Effector memory CD8-positive, alpha-beta T cell (primary cell): ENCODE measurements at regions not wholly inside any gene's neighbourhood (a gene's known extent, or its start where the extent isn't known, plus 50 kb on each side); places are given as distances from the start of the nearest gene placed in this dataset.

Experiments used
- ATAC-seq: fragments of 150-1000 bp; cut with Tn5 transposase; replicated peaks from 2 replicates; pipeline ENCODE4 v1.10.0; 2021; ENCODE audit warnings: mild to moderate bottlenecking, moderate library complexity
- DNase-seq, 3 experiments: peaks; one replicate each; pipeline ENCODE4 v3.0.0; 2021
- H3K27ac Mint-ChIP-seq, 2 donors: one replicate each; pipeline ENCODE4 v1.8.0; 2022; ENCODE audit warnings: mild to moderate bottlenecking in 2 of 2, mixed read lengths in 2 of 2, moderate library complexity in 2 of 2
- H3K27me3 Mint-ChIP-seq, 2 donors: one replicate each; pipeline ENCODE4 v1.8.0; 2022; ENCODE audit warnings: mixed read lengths in 2 of 2
- H3K36me3 Mint-ChIP-seq: one replicate; pipeline ENCODE4 v1.8.0; 2022; ENCODE audit warnings: mild to moderate bottlenecking, moderate library complexity, mixed read lengths; ENCODE audit not compliant: insufficient read depth
- H3K4me1 Mint-ChIP-seq, 2 donors: one replicate each; pipeline ENCODE4 v1.8.0; 2022; ENCODE audit warnings: low read depth in 2 of 2, mixed read lengths in 2 of 2
- H3K4me3 Mint-ChIP-seq, 2 donors: one replicate each; pipeline ENCODE4 v1.8.0; 2022; ENCODE audit warnings: mild to moderate bottlenecking in 2 of 2, mixed read lengths in 2 of 2, moderate library complexity in 2 of 2
- H3K9me3 Mint-ChIP-seq, 2 donors: one replicate each; pipeline ENCODE4 v1.8.0; 2022; ENCODE audit warnings: mixed read lengths in 2 of 2

GRCh38 chr13:31945202-31945961 is 86.2 kb upstream of the FRY start:
- no peak overlapping the region for H3K4me3 Mint-ChIP-seq
- no peaks in the 10 kb centered on the region for H3K9me3 Mint-ChIP-seq
- no peak overlapping the region for H3K27ac Mint-ChIP-seq
- ATAC-seq (no peak), DNase-seq (no peak)
- H3K36me3 Mint-ChIP-seq: peaks cover 3% of the 10 kb centered on the region
- H3K4me1 Mint-ChIP-seq: no peaks in the 10 kb centered on the region
- peaks cover 0 to 4% of the 10 kb centered on the region in 2 donors for H3K27me3 Mint-ChIP-seq

GRCh38 chr13:31946091-31946770 is 85.3 kb upstream of the FRY start:
- Mint-ChIP-seq H3K9me3 (no peaks in the 10 kb centered on the region), H3K36me3 (peaks cover 3% of the 10 kb centered on the region), H3K4me1 (peaks cover 4 to 5% of the 10 kb centered on the region in 2 donors), H3K27me3 (peaks cover 0 to under 1% of the 10 kb centered on the region in 2 donors), H3K4me3 (no peak overlapping the region), H3K27ac (no peak overlapping the region)
- no peak for ATAC-seq
- DNase-seq: no peak

- no peak for ATAC-seq
- no peaks in the 10 kb centered on the region for H3K9me3 Mint-ChIP-seq
- H3K4me1 Mint-ChIP-seq: peaks cover 4 to 8% of the 10 kb centered on the region in 2 donors
- H3K27ac Mint-ChIP-seq: no peak overlapping the region
- H3K4me3 Mint-ChIP-seq: no peak overlapping the region
- DNase-seq: no peak
- no peaks in the 10 kb centered on the region for H3K27me3 Mint-ChIP-seq
- H3K36me3 Mint-ChIP-seq: peaks cover 3% of the 10 kb centered on the region
These were observed 84.5 kb upstream of the FRY start for GRCh38 chr13:31947105-31947504.

- Mint-ChIP-seq H3K27me3 (no peaks in the 10 kb centered on the region), H3K27ac (no peak overlapping the region)
These were observed 84.1 kb upstream of the FRY start for GRCh38 chr13:31947506-31947905.

GRCh38 chr13:31949486-31949885 is 82.1 kb upstream of the FRY start:
- no peak for ATAC-seq
- Mint-ChIP-seq H3K36me3 (peaks cover 3% of the 10 kb centered on the region), H3K4me1 (peaks cover 4 to 8% of the 10 kb centered on the region in 2 donors), H3K4me3 (no peak overlapping the region), H3K27me3 (no peaks in the 10 kb centered on the region), H3K9me3 (no peaks in the 10 kb centered on the region), H3K27ac (no peak overlapping the region)
- DNase-seq: no peak

More at GRCh38 chr13:31947506-31947905, 84.1 kb upstream of the FRY start:
- Mint-ChIP-seq H3K36me3 (peaks cover 3% of the 10 kb centered on the region), H3K9me3 (no peaks in the 10 kb centered on the region), H3K4me1 (peaks cover 4 to 8% of the 10 kb centered on the region in 2 donors), H3K4me3 (no peak overlapping the region)
- DNase-seq (no peak), ATAC-seq (no peak)

GRCh38 chr13:31950111-31950815 is 81.3 kb upstream of the FRY start:
- peaks cover 4 to 8% of the 10 kb centered on the region in 2 donors for H3K4me1 Mint-ChIP-seq
- H3K4me3 Mint-ChIP-seq: no peak overlapping the region
- peaks cover 3% of the 10 kb centered on the region for H3K36me3 Mint-ChIP-seq
- no peaks in the 10 kb centered on the region for H3K27me3 Mint-ChIP-seq
- DNase-seq (no peak), ATAC-seq (no peak)
- no peaks in the 10 kb centered on the region for H3K9me3 Mint-ChIP-seq
- H3K27ac Mint-ChIP-seq: no peak overlapping the region

- Mint-ChIP-seq H3K36me3 (peaks cover 7% of the 10 kb centered on the region), H3K27ac (peak overlapping the region in 1 of 2 donors; percentile 83), H3K9me3 (no peaks in the 10 kb centered on the region), H3K27me3 (no peaks in the 10 kb centered on the region), H3K4me1 (peaks cover 4 to 8% of the 10 kb centered on the region in 2 donors), H3K4me3 (no peak overlapping the region)
- ATAC-seq: peak; percentile 94
- peak in 2 of 3 experiments; percentile 19 to 25 for DNase-seq
These were observed 80.3 kb upstream of the FRY start for GRCh38 chr13:31951215-31951678.

- H3K9me3 Mint-ChIP-seq: no peaks in the 10 kb centered on the region
- ATAC-seq: no peak
- no peak overlapping the region for H3K4me3 Mint-ChIP-seq
- peak overlapping the region in 1 of 2 donors; percentile 17 for H3K27ac Mint-ChIP-seq
- peaks cover 4 to 8% of the 10 kb centered on the region in 2 donors for H3K4me1 Mint-ChIP-seq
- H3K36me3 Mint-ChIP-seq: peaks cover 7% of the 10 kb centered on the region
- DNase-seq: no peak
- H3K27me3 Mint-ChIP-seq: no peaks in the 10 kb centered on the region
These were observed 78.8 kb upstream of the FRY start for GRCh38 chr13:31952641-31953380.

- Mint-ChIP-seq H3K4me3 (no peak overlapping the region), H3K4me1 (peaks cover 4 to 8% of the 10 kb centered on the region in 2 donors), H3K9me3 (no peaks in the 10 kb centered on the region), H3K27ac (no peak overlapping the region), H3K36me3 (peaks cover 5% of the 10 kb centered on the region), H3K27me3 (no peaks in the 10 kb centered on the region)
- DNase-seq: no peak
- no peak for ATAC-seq
These were observed 76.5 kb upstream of the FRY start for GRCh38 chr13:31955101-31955500.

- ATAC-seq (no peak), DNase-seq (no peak)
- Mint-ChIP-seq H3K9me3 (no peaks in the 10 kb centered on the region), H3K27ac (no peak overlapping the region), H3K27me3 (no peaks in the 10 kb centered on the region), H3K4me1 (peaks cover 4 to 8% of the 10 kb centered on the region in 2 donors), H3K4me3 (no peak overlapping the region), H3K36me3 (peaks cover 5% of the 10 kb centered on the region)
These were observed 75.8 kb upstream of the FRY start for GRCh38 chr13:31955741-31956140.

GRCh38 chr13:31956980-31957644 is 74.5 kb upstream of the FRY start:
- no peak overlapping the region for H3K27ac Mint-ChIP-seq
- no peaks in the 10 kb centered on the region for H3K4me1 Mint-ChIP-seq
- H3K36me3 Mint-ChIP-seq: peaks cover 5% of the 10 kb centered on the region
- H3K9me3 Mint-ChIP-seq: no peaks in the 10 kb centered on the region
- peaks cover 0 to 8% of the 10 kb centered on the region in 2 donors for H3K27me3 Mint-ChIP-seq
- ATAC-seq: no peak
- no peak overlapping the region for H3K4me3 Mint-ChIP-seq
- DNase-seq: no peak

GRCh38 chr13:31957772-31958171 is 73.8 kb upstream of the FRY start:
- H3K4me3 Mint-ChIP-seq: no peak overlapping the region

More at GRCh38 chr13:31957772-31958171, 73.8 kb upstream of the FRY start:
- Mint-ChIP-seq H3K27ac (no peak overlapping the region), H3K9me3 (no peaks in the 10 kb centered on the region), H3K4me1 (no peaks in the 10 kb centered on the region), H3K27me3 (peaks cover 0 to 8% of the 10 kb centered on the region in 2 donors), H3K36me3 (peaks cover 5% of the 10 kb centered on the region)
- ATAC-seq (no peak), DNase-seq (no peak)
